Astrocyte of the spinal cord (primary cell): ENCODE measurements at regions not wholly inside any gene's neighbourhood (a gene's known extent, or its start where the extent isn't known, plus 50 kb on each side); places are given as distances from the start of the nearest gene placed in this dataset.

ENCODE experiments used
- DNase-seq: peaks from one replicate; pipeline ENCODE4 v3.0.0; 2011; ENCODE audit warnings: low read depth, low spot score
- H3K4me3 ChIP-seq: 2 replicates; pipeline ENCODE4 v1.5.1; 2011; ENCODE audit warnings: low read depth, mild to moderate bottlenecking, low read length, moderate library complexity
- CTCF ChIP-seq: IDR thresholded peaks from 2 replicates; pipeline ENCODE4 v1.5.1; 2012; ENCODE audit warnings: low read depth, mild to moderate bottlenecking, low read length, inconsistent platforms
- in situ Hi-C: cut with HindIII; loops from 2 replicates; pipeline ENCODE4 v1.10.0; 2017; ENCODE audit warnings: low sequenced_read_pairs

GRCh38 chr5:42930934-42931333 is 109.2 kb downstream of the ANXA2R start:
- in situ Hi-C loops, result no loop called here
- no peak for DNase-seq
- no peak for TF ChIP-seq CTCF

GRCh38 chr5:42929871-42930270 is 110.2 kb downstream of the ANXA2R start:
- no peak for DNase-seq
- H3K4me3 ChIP-seq, result no peak overlapping the region
- no peak for TF ChIP-seq CTCF
- in situ Hi-C loops, result no loop called here

More at GRCh38 chr5:42930934-42931333, 109.2 kb downstream of the ANXA2R start:
- H3K4me3 ChIP-seq, result no peak overlapping the region

GRCh38 chr5:42927730-42928129 is 112.4 kb downstream of the ANXA2R start:
- TF ChIP-seq CTCF, result no peak
- no peak overlapping the region for H3K4me3 ChIP-seq
- in situ Hi-C loops, result no loop called here
- DNase-seq, result no peak

GRCh38 chr5:42924686-42925085 is 113.0 kb upstream of the SELENOP start:
- TF ChIP-seq CTCF, result no peak
- DNase-seq, result no peak
- in situ Hi-C loops, result no loop called here
- H3K4me3 ChIP-seq, result no peak overlapping the region

- DNase-seq, result no peak
- in situ Hi-C loops, result no loop called here
- H3K4me3 ChIP-seq, result no peak overlapping the region
- TF ChIP-seq CTCF, result no peak
Observed at GRCh38 chr5:42924226-42924625, 112.5 kb upstream of the SELENOP start.

- TF ChIP-seq CTCF, result no peak
- no peak for DNase-seq
- no peak overlapping the region for H3K4me3 ChIP-seq
- in situ Hi-C loops, result no loop called here
Observed at GRCh38 chr5:42923710-42924109, 112.0 kb upstream of the SELENOP start.

- no peak overlapping the region for H3K4me3 ChIP-seq
- in situ Hi-C loops, result no loop called here
- no peak for DNase-seq
- no peak for TF ChIP-seq CTCF
Observed at GRCh38 chr5:42919600-42919999, 107.9 kb upstream of the SELENOP start.
